ENCODE measurements at regions not wholly inside any gene's neighbourhood (a gene's known extent, or its start where the extent isn't known, plus 50 kb on each side); places are given as distances from the start of the nearest gene placed in this dataset.

DNA sequence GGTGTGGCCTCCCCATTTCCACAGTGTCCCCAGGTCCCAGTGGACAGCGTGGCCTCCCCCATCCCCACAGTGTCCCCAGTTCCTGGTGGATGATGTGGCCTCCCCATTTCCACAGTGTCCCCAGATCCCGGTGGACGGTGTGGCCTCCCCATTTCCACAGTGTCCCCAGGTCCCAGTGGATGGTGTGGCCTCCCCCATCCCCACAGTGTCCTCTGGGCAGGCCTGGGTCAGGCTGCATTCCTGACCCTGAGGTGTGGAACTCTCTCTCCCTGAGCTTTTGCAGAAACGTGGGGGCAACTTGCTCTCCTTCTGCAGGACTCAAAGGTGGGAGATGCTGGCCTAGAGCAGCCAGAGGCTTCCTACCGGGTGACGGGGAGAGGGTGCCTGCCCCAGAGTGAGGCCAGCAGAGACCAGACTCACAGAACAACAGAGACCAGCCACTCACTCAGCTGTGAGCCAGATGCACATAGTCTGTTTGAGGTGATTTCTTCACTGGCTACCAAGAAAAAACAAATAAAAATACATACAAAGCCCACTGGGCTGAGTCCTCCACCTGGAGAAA lies 85.8 kb upstream of the FGF3 start:
- peaks cover 4% of the 10 kb centered on the region for H3K4me1 Mint-ChIP-seq (ENCODE audit: low read depth, unreplicated experiment)
- Histone ChIP-seq H3K4me1 (ENCODE audit: insufficient read depth, low read length) (peaks cover 2% of the 10 kb centered on the region), H3K4me3 (ENCODE audit: insufficient read depth, low read depth, low read length) (no peak overlapping the region), H3K9ac (ENCODE audit: low read length) (no peak overlapping the region), H2AFZ (ENCODE audit: low read depth, low read length) (no peak overlapping the region), H3K9me3 (ENCODE audit: insufficient read depth, low read depth, low read length) (no peaks in the 10 kb centered on the region), H3K27me3 (ENCODE audit: insufficient read depth, low read length) (peaks cover 4% of the 10 kb centered on the region), H3K36me3 (ENCODE audit: insufficient read depth, low read length) (no peaks in the 10 kb centered on the region), H4K20me1 (ENCODE audit: insufficient read depth, low read length) (no peaks in the 10 kb centered on the region), H3K79me2 (ENCODE audit: insufficient read depth, low read length) (no peaks in the 10 kb centered on the region), H3K27ac (ENCODE audit: low read depth, low read length) (no peak overlapping the region), H3K4me2 (ENCODE audit: low read length) (no peak overlapping the region)
- DNase-seq (ENCODE audit: low read depth) (no peak), FAIRE-seq (no peak)
- TF ChIP-seq, protein P1, sequence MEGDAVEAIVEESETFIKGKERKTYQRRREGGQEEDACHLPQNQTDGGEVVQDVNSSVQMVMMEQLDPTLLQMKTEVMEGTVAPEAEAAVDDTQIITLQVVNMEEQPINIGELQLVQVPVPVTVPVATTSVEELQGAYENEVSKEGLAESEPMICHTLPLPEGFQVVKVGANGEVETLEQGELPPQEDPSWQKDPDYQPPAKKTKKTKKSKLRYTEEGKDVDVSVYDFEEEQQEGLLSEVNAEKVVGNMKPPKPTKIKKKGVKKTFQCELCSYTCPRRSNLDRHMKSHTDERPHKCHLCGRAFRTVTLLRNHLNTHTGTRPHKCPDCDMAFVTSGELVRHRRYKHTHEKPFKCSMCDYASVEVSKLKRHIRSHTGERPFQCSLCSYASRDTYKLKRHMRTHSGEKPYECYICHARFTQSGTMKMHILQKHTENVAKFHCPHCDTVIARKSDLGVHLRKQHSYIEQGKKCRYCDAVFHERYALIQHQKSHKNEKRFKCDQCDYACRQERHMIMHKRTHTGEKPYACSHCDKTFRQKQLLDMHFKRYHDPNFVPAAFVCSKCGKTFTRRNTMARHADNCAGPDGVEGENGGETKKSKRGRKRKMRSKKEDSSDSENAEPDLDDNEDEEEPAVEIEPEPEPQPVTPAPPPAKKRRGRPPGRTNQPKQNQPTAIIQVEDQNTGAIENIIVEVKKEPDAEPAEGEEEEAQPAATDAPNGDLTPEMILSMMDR (IDR thresholded peaks at IDR 0.05; ENCODE audit: insufficient read depth, low read depth, low read length), result no peak
- TF ChIP-seq EZH2 (IDR thresholded peaks at IDR 0.05; ENCODE audit: insufficient read depth, low read length), result no peak
- no peaks in the 10 kb centered on the region for H3K36me3 Mint-ChIP-seq (ENCODE audit: low read depth, unreplicated experiment)
- no peak overlapping the region for H3K4me3 Mint-ChIP-seq (ENCODE audit: unreplicated experiment)
- no peak overlapping the region for H3K27ac Mint-ChIP-seq (ENCODE audit: unreplicated experiment)
- H3K9me3 Mint-ChIP-seq (ENCODE audit: unreplicated experiment), result no peaks in the 10 kb centered on the region
- peaks cover 55% of the 10 kb centered on the region for H3K27me3 Mint-ChIP-seq (ENCODE audit: low read depth, unreplicated experiment)

DNA sequence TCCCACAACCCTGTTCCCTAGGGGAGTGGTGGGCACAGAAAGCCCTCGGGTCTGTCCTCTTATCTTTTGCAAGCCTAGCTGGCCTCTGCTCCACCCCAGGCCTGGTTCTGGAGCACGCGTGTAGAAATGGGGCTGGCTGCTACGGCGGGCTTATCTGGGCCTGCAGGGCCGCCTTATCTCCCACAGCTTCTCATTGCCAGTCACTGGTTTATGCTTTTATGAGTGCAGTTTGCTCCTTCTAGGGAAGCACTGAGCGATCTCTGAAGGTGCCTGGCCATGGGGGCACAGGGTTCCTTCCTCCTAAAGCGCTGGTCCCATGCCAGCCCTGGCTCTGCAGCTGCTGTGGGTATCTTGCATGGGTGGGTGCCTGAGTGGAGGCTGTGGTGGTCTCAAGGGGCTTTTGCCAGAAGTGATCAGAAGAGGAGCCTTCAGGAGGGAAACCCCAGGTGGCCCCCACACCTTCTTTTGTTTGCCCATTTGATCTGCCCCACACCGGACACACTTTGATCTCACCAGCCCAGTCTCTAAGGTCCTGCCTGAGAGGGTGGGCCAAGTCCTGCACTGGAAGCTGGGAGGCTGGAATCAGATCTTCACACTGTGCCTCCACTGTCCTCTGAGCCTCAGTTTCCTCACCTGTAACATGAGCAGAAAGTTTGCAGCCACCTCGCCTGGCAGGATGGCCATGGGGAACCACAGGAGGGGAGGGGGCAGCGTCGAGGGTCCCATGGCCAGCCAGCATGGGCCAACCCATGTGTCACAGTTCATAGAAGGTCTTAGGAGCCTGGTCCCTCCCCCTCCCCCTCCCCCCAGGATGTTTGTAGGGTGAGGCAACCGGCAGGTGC lies 86.6 kb upstream of the FGF3 start:
- no peak for FAIRE-seq
- peaks cover 57% of the 10 kb centered on the region for H3K27me3 Mint-ChIP-seq (ENCODE audit: low read depth, unreplicated experiment)
- no peaks in the 10 kb centered on the region for H3K9me3 ChIP-seq (ENCODE audit: insufficient read depth, low read depth, low read length)
- no peaks in the 10 kb centered on the region for H3K36me3 Mint-ChIP-seq (ENCODE audit: low read depth, unreplicated experiment)
- H3K27me3 ChIP-seq (ENCODE audit: insufficient read depth, low read length), result peaks cover 4% of the 10 kb centered on the region
- H4K20me1 ChIP-seq (ENCODE audit: insufficient read depth, low read length), result no peaks in the 10 kb centered on the region
- no peaks in the 10 kb centered on the region for H3K9me3 Mint-ChIP-seq (ENCODE audit: unreplicated experiment)
- TF ChIP-seq EZH2 (IDR thresholded peaks at IDR 0.05; ENCODE audit: insufficient read depth, low read length), result no peak
- TF ChIP-seq, protein P1 (IDR thresholded peaks at IDR 0.05; ENCODE audit: insufficient read depth, low read depth, low read length), result no peak
- H3K79me2 ChIP-seq (ENCODE audit: insufficient read depth, low read length), result no peaks in the 10 kb centered on the region
- H3K4me1 Mint-ChIP-seq (ENCODE audit: low read depth, unreplicated experiment), result peaks cover 2% of the 10 kb centered on the region
- H3K27ac Mint-ChIP-seq (ENCODE audit: unreplicated experiment), result no peak overlapping the region
- H3K27ac ChIP-seq (ENCODE audit: low read depth, low read length), result no peak overlapping the region
- H3K4me1 ChIP-seq (ENCODE audit: insufficient read depth, low read length), result peaks cover 2% of the 10 kb centered on the region
- H3K4me3 ChIP-seq (ENCODE audit: insufficient read depth, low read depth, low read length), result no peak overlapping the region
- no peak for DNase-seq (ENCODE audit: low read depth)
- no peaks in the 10 kb centered on the region for H3K36me3 ChIP-seq (ENCODE audit: insufficient read depth, low read length)
- H3K4me2 ChIP-seq (ENCODE audit: low read length), result no peak overlapping the region
- H3K4me3 Mint-ChIP-seq (ENCODE audit: unreplicated experiment), result no peak overlapping the region
- no peak overlapping the region for H3K9ac ChIP-seq (ENCODE audit: low read length)
- H2AFZ ChIP-seq (ENCODE audit: low read depth, low read length), result no peak overlapping the region

DNA sequence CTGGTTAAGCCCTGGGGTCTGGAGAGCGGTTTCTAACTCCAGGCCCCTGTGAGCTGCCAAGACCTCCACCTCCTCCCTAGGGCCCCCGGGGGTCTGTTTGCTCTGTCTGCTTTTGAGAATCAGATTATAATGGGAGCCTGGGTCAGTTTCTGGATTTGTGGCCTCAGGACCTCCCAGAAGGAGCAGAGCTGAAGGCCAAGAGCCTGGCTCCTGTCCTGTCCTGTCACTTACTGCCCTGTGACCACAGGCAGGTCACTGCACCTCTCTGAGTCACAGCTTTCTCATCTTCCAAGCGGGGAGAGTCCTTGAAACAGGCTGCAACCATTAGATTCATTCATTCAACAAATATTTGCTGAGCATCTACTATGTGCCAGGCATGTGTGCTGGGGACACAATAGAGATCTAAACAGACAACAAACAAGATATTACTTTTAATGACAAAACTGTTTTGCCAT lies 87.3 kb upstream of the FGF3 start:
- H3K9me3 ChIP-seq (ENCODE audit: insufficient read depth, low read depth, low read length), result no peaks in the 10 kb centered on the region
- H3K4me1 ChIP-seq (ENCODE audit: insufficient read depth, low read length), result peaks cover 2% of the 10 kb centered on the region
- no peak overlapping the region for H3K9ac ChIP-seq (ENCODE audit: low read length)
- FAIRE-seq, result no peak
- TF ChIP-seq EZH2 (IDR thresholded peaks at IDR 0.05; ENCODE audit: insufficient read depth, low read length), result no peak
- TF ChIP-seq, protein P1 (IDR thresholded peaks at IDR 0.05; ENCODE audit: insufficient read depth, low read depth, low read length), result no peak
- H4K20me1 ChIP-seq (ENCODE audit: insufficient read depth, low read length), result no peaks in the 10 kb centered on the region
- no peak overlapping the region for H3K27ac ChIP-seq (ENCODE audit: low read depth, low read length)
- H3K4me3 ChIP-seq (ENCODE audit: insufficient read depth, low read depth, low read length), result no peak overlapping the region
- no peaks in the 10 kb centered on the region for H3K9me3 Mint-ChIP-seq (ENCODE audit: unreplicated experiment)
- no peaks in the 10 kb centered on the region for H3K4me1 Mint-ChIP-seq (ENCODE audit: low read depth, unreplicated experiment)
- DNase-seq (ENCODE audit: low read depth), result no peak
- no peak overlapping the region for H3K4me2 ChIP-seq (ENCODE audit: low read length)
- no peak overlapping the region for H2AFZ ChIP-seq (ENCODE audit: low read depth, low read length)
- H3K27ac Mint-ChIP-seq (ENCODE audit: unreplicated experiment), result no peak overlapping the region
- H3K36me3 ChIP-seq (ENCODE audit: insufficient read depth, low read length), result no peaks in the 10 kb centered on the region
- H3K36me3 Mint-ChIP-seq (ENCODE audit: low read depth, unreplicated experiment), result no peaks in the 10 kb centered on the region
- no peak overlapping the region for H3K4me3 Mint-ChIP-seq (ENCODE audit: unreplicated experiment)
- peaks cover 60% of the 10 kb centered on the region for H3K27me3 Mint-ChIP-seq (ENCODE audit: low read depth, unreplicated experiment)
- peaks cover 4% of the 10 kb centered on the region for H3K27me3 ChIP-seq (ENCODE audit: insufficient read depth, low read length)
- no peaks in the 10 kb centered on the region for H3K79me2 ChIP-seq (ENCODE audit: insufficient read depth, low read length)
